NCI-H1092 treated with DMSO at 0.1 percent for 48 hours (cell line): ENCODE measurements at regions not wholly inside any gene's neighbourhood (a gene's known extent, or its start where the extent isn't known, plus 50 kb on each side); places are given as distances from the start of the nearest gene placed in this dataset.

Experiments
- DNase-seq: peaks from one replicate; lab custom pipeline; 2025; lab: John Stamatoyannopoulos, UW

DNA sequence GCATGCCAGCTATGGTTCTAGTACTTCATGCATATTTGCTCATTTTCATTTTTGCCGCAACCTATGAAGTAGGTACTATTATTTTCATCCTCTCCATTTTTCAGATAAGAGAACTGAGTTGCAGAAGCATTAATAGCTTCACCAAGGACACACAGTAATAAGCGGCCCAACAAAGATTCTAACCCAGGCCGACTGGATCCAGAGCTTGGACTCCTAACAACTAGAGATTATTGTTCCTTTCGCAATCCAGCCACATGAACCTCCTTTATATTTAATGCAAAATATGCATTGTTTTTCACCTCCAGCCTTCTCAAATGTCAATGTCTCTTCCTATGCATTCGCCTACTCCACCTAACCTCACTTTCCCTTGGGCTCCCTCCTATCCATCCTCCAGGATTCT, 148.3 kb downstream of the CCDC34 start:
- no peak for DNase-seq

GRCh38 chr11:27213232-27213660, 149.8 kb downstream of the CCDC34 start:
- DNase-seq: peak; percentile 15

DNA sequence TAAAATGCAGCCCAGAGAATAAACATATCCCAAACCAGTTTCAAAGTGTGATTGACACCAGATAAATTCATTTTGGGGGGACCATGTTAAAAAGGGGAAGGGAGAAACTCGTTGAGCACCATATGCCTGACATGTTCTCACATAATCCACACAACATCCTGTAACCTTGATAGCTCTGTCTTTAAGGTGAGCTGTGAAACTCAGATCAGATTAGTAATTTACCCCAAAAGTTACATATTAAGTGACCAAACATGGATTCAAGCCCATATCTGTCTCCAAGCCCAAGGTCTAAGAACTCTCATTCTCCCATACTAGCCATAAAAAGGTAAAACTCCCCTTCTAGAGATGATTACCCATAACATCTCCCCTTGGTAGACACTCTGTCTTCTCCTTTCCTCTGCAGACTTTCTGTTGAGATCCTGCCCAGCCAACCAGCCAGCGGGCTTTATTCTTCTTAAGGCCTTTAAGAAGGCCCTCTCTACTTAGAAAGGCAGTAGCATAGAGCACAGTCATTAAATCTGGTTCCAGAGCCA, 150.7 kb downstream of the CCDC34 start:
- DNase-seq: no peak

- DNase-seq: no peak
Measured at GRCh38 chr11:27211370-27212127, 151.5 kb downstream of the CCDC34 start.

DNA sequence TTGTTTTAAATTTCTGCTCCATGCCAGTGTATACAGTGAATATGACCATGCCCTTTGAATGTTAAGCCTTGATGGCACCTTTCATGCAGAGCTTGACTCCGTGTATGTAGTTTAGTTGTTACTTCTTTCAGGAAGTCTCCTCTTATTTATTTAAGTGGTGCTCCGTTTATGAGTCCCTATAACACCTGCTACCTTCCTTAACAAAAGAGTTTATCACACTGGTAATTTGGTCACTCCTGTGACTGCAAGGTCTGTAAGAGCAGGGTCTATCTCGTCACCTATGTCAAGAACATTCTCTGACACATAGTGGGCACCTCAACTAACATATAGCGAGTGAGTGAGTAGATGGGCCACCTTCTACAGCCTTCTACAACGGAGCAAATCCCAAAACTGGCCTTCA, 152.5 kb downstream of the CCDC34 start:
- no peak for DNase-seq

GRCh38 chr11:27209562-27210005, 153.4 kb downstream of the CCDC34 start:
- DNase-seq: peak; percentile 58

DNA sequence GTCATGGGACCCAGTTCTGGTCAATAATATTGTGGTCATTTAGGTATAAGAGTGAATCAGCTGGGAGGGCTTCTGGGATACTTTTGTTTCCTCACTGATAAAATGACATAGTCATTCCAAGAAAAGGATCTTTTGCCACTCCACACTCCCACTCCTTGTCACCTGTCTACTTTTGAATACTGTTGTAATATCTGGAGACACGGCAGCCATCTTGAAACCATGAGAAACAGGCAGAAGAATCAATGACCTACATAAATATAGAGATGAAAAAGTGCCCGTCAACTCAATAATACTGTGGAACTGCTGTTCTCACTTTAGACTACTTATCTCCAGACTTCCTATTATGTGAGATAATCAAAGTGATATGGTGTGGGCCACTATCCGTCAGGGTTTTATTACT, 154.2 kb downstream of the CCDC34 start:
- DNase-seq: no peak

GRCh38 chr11:27207025-27207650, 155.9 kb downstream of the CCDC34 start:
- DNase-seq: no peak

DNA sequence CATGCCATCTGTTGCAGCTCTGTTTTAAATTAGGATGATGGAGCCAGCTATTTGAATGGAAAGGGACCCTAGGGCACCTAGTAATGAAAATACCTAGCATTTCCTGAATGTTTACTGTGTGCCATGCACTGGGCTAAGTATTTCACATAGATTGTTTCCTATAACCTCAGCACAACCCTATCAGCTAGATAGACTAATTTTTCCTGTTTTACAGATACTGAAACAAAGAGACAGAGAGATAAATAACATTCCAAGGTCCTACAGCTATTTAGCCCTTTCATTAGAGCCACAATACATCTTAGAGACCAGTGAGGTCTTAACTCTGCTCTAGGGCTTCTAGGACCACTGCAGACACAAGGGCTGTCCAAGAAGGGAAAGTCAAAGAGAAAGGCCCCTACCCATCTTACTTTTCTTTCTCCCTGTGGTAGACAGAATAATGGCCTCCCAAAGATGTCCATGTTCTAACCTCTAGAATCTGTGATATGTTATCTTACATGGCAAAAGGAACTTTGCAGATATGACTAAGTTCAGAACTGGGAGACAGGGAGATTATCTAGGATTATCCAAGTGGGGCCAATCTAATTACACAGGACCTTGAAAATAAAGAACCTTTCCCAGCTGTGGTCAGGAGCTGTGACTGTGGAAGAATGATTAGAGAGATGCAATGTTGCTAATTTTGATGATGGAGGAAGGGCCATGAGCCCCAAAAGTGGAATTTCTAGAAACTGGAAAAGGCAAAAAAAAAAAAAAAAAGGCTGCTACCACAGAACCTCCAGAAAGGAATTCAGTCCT, 157.0 kb downstream of the CCDC34 start:
- DNase-seq: no peak

- peak; percentile 53 for DNase-seq
Measured at GRCh38 chr11:27205250-27205649, 157.8 kb downstream of the CCDC34 start.

- peak; percentile 39 for DNase-seq
Measured at GRCh38 chr11:27204529-27204928, 158.5 kb downstream of the CCDC34 start.

DNA sequence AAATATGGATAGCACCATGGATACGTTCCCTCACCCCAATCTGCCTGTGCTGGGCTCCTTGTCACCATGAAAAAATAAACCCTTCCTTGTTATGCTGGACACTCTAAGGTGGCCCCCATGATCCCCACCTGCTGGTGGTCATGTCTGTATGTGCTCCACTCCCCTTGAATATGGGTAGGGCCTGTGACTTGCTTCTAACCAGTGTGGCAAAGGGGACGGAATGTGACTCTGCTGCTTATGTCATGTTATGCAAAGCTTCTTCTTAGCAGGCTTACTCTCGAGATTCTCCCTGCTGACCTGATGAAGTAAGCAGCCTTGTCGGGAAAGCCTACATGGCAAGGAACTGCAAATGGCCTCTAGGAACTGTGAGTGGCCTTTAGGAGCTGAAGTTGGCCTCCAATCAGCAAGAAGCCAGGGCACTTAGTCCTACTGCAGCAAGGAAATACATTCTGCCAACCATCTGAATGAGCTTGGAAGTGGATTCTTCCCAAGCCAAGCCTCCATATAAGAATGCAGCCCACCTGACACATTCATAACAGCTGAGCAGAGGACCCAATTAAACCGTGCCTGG, 159.9 kb downstream of the CCDC34 start:
- no peak for DNase-seq

GRCh38 chr11:27201454-27202302, 161.1 kb downstream of the BBOX1 start:
- peak; percentile 96 for DNase-seq

- DNase-seq: no peak
Measured at GRCh38 chr11:27200779-27201453, 160.3 kb downstream of the BBOX1 start.

DNA sequence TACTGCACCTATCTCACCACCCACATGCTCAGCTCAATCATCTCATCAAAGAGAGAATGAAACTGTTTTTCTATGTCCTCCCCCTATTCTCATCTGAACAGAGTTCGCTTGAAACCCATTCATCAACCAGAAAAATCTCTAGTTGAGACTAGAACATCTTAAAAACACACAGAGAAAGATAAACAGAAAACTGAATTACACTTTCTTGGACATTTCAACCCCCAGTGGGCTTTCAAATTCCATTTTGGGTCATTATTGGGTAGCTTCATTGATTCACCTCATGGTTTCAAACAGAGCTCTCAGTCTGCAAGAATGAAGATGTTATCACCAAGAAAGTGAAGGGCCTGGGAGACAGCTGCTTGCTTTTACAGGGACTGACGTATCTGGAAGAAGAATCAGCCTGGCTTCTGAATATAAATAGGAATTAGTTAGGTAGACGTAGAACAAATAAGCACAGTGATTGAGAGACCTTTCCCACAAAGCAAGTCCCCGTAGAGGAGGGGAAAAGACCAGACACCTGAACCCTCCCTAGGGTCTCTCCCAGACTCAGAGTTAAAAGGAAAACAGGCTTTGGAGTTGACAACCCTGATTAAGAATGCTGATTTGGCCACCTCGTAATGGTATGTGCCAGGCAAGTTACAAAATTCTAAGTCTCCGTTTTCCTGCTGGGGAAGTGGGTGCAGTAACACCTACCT, 155.7 kb downstream of the BBOX1 start:
- DNase-seq: no peak

- DNase-seq: no peak
Measured at GRCh38 chr11:27195837-27196202, 155.2 kb downstream of the BBOX1 start.

DNA sequence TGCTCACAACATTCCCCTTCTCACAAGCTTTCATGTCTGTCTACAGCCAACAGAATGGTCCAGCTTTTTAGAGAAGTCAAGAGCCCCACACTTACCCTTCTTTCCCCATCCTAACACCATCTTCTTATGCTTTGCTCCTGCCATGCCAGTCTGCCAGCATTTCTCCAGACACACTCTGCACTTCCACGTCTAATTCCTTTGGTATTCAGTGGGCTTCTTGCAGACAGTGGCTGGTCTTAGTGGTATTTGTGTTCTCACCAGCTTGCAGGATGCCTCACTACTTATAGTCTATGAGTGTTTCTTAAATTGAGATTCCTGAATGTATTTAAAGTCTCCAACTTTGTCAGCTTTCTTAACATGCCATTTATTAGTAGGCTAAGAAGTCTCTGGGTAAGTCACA, 154.4 kb downstream of the BBOX1 start:
- DNase-seq: no peak

GRCh38 chr11:27193434-27194225, 153.0 kb downstream of the BBOX1 start:
- DNase-seq: no peak

DNA sequence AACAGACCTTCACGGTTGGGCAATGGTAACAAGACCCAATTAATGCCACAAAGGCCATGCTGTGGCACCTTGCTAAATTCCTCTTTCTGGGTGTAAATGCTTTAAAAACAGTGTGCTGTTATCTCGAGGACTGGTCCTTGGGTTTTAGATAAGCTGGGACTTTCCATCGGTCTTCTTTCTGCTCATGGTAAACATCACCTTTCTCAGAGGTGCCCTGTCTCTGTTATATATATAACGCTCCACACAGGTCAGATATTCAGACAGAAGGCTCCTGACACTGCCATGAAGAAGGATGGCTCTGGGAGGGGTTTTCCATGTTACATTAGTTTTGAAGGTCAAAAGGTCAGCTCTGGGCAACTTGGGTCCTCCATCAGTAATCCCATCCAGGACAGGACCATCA, 151.6 kb downstream of the BBOX1 start:
- no peak for DNase-seq
